ENCODE measurements at regions not wholly inside any gene's neighbourhood (a gene's known extent, or its start where the extent isn't known, plus 50 kb on each side); places are given as distances from the start of the nearest gene placed in this dataset.

- Histone ChIP-seq H3K9me3 (ENCODE audit: control insufficient read depth, insufficient read depth, low read length) (peaks cover 2% of the 10 kb centered on the region; the same call in 1 of the 2 replicates), H3K36me3 (ENCODE audit: control insufficient read depth, insufficient read depth, low read length) (no peaks in the 10 kb centered on the region), H4K91ac (ENCODE audit: insufficient read depth, low read depth, low read length) (no peak overlapping the region), H3K56ac (ENCODE audit: extremely low read depth, insufficient read depth, low read length) (no peak overlapping the region), H3K9ac (ENCODE audit: low read depth, low read length) (no peak overlapping the region), H3K4ac (ENCODE audit: low read depth, low read length) (no peak overlapping the region), H4K20me1 (ENCODE audit: insufficient read depth, low read length) (no peaks in the 10 kb centered on the region), H4K8ac (ENCODE audit: low read depth in 2 of 2, low read length in 2 of 2) (no peak overlapping the region), H2AFZ (replicated peaks; ENCODE audit: low read length, poor library complexity) (no peak overlapping the region), H3K14ac (replicated peaks; ENCODE audit: low read depth, low read length) (no peak overlapping the region), H3K4me1 (ENCODE audit: control insufficient read depth, insufficient read depth, low read length) (no peaks in the 10 kb centered on the region), H2BK15ac (ENCODE audit: low read depth, low read length) (no peak overlapping the region), H3K18ac (ENCODE audit: low read depth, low read length) (no peak overlapping the region), H2BK20ac (ENCODE audit: low read depth, low read length) (no peak overlapping the region), H2AK9ac (replicated peaks; ENCODE audit: low read depth, low read length, poor library complexity) (no peak overlapping the region), H3K9me1 (ENCODE audit: insufficient read depth, low read length) (no peaks in the 10 kb centered on the region), H3K27ac (ENCODE audit: insufficient read depth, low read length) (no peak overlapping the region), H2AK5ac (ENCODE audit: low read depth, low read length) (no peak overlapping the region), H3K23ac (ENCODE audit: low read depth, low read length) (no peak overlapping the region), H4K5ac (ENCODE audit: low read depth, low read length) (no peak overlapping the region), H3K4me3 (ENCODE audit: insufficient read depth, low read depth, low read length) (no peak overlapping the region), H2BK120ac (ENCODE audit: low read depth, low read length) (no peak overlapping the region), H2BK5ac (ENCODE audit: low read depth, low read length, poor library complexity, severe bottlenecking) (no peak overlapping the region), H3K4me2 (ENCODE audit: low read depth, low read length) (no peak overlapping the region), H3K27me3 (ENCODE audit: control insufficient read depth, insufficient read depth, low read length) (peaks cover 3% of the 10 kb centered on the region; the same call in 1 of the 2 replicates), H3K79me1 (ENCODE audit: low read depth in 1 of 2, low read length in 2 of 2) (no peaks in the 10 kb centered on the region)
- in situ Hi-C loops (cut with MboI; ENCODE audit: low sequenced_read_pairs), result no loop called here
- TF ChIP-seq MAFK (IDR thresholded peaks at IDR 0.05; ENCODE audit: low read depth, low read length) (no peak), CTCF (conservative IDR thresholded peaks at IDR 0.05; ENCODE audit: low read depth, low read length) (no peak), FOS (IDR thresholded peaks at IDR 0.05; ENCODE audit: low read depth, low read length) (no peak), BHLHE40 (IDR thresholded peaks at IDR 0.05; ENCODE audit: low read depth, low read length) (no peak), NFE2L2 (IDR thresholded peaks at IDR 0.05; ENCODE audit: low read depth, low read length) (no peak), MXI1 (IDR thresholded peaks at IDR 0.05; ENCODE audit: borderline replicate concordance, low read depth, low read length) (no peak), RAD21 (IDR thresholded peaks at IDR 0.05; ENCODE audit: low read length) (no peak), RFX5 (IDR thresholded peaks at IDR 0.05; ENCODE audit: low read depth, low read length) (no peak), MAZ (IDR thresholded peaks at IDR 0.05; ENCODE audit: borderline replicate concordance, low read depth, low read length) (no peak), USF2 (IDR thresholded peaks at IDR 0.05; ENCODE audit: low read depth, low read length) (no peak), CHD1 (IDR thresholded peaks at IDR 0.05; ENCODE audit: low read depth, low read length) (no peak), ELK1 (IDR thresholded peaks at IDR 0.05; ENCODE audit: borderline replicate concordance, low read depth, low read length) (no peak), POLR2A (IDR thresholded peaks at IDR 0.05; ENCODE audit: low read depth, low read length) (no peak), SMC3 (IDR thresholded peaks at IDR 0.05; ENCODE audit: low read depth, low read length) (no peak)
- ChIA-PET POLR2A (ENCODE audit: unreplicated experiment) (no interaction called here), CTCF (interaction anchor here (0.6 to 1.4 kb wide), 2 partner anchors 12 to 58 kb away, joined by 3 to 4 read pairs; no protein-coding TSS in a partner anchor)
- dilution Hi-C loops (cut with HindIII; ENCODE audit: low sequenced_read_pairs, unreplicated experiment), result no loop called here
- WGBS, 2 experiments (ENCODE audit: extremely low coverage in 2 of 2, insufficient read length in 1 of 2), result no CpG with 5 or more reads among the region's 4 CpGs
- intact Hi-C loops (cut with micrococcal nuclease), result no loop called here
- ATAC-seq (ENCODE audit: low read depth) (no peak), DNase-seq (no peak)
- BruUV-seq (replicated peaks), result no TSS peak
These were observed 91.7 kb downstream of the CYP26A1 start for GRCh38 chr10:93165367-93165766.

Data from IMR-90 (cell line).